COLO829 (cell line): ENCODE measurements at regions not wholly inside any gene's neighbourhood (a gene's known extent, or its start where the extent isn't known, plus 50 kb on each side); places are given as distances from the start of the nearest gene placed in this dataset.
"Not testable (repeated sequence)": the region's sequence is repeated elsewhere in the genome, so short reads cannot be mapped to it uniquely, and the experiment has no call there.

Experiments used
- DNase-seq: peaks from one replicate; pipeline ENCODE4 v3.0.0; 2012; ENCODE audit warnings: low spot score

DNA sequence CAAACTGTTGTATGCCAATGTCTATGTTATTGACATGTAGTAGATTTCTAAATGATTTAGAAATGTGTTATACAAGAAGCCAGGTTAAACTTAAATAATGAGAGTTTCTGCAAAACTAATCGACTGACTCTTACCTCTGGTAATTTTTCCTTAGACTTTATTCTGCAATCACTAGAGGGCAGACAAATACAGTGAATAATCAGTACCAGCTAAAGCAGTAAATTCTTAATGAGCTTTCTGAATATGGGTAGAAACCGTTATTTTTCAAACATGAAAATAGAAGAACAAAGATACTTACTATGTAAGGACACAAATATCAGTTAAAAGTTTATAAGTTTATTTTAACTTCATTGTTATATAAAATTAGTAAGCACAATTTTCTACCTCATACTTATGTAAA lies 97.9 kb upstream of the RGS1 start:
- DNase-seq, result peak; percentile 72

DNA sequence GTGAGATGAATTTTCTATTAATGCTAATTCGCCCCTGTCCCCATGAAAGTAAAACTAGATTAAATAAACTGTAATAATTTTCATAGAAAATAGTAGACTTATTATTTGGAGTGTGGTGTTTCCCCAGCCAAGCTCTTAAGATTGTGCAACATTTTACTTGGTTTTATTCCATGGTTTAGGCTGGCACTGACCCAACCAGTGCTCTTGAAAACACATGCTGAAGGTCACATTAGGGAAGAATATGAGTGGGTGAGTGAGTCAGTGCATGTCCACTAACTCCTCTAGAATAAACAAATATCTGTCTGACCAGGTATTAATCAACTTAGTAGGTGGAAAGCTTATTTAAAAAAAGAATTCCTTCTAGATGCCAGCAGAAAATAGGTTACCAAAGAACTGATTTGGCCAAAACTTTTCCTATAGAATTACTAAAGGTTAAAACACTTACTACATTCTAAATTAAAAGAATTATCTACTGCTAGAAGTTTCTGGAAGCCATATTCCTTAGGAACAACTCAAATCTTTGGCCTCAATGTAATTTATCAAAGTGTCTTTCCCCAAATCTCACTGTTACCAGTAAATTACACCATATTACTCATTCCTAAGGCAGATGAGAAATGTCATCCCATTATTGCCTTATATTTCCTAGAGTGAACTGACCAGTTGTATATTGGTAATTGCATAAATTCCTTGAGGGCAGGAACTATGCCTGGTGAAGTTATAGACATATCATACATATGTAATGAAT lies 89.7 kb upstream of the RGS1 start:
- peak; percentile 57 for DNase-seq

DNA sequence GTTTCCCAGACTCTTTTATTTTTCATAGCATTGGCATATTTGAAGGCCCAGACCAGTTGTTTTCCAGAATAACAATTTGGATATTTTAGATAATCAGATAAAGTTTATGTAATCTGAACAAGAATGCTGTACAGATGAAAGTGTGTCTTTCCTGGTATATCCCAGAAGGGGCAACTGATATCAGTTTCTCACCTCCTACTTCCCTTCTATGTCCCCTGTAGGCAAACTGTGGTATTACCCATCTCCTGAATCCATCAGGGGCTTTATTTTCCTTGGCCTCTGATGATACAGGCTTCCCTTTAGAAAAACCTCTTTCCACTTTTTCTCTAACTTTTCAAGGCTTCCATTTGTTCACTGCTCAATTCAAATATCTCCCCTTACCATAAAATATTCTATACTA lies 87.5 kb upstream of the RGS1 start:
- DNase-seq, result no peak

GRCh38 chr1:192489047-192489446 lies 86.5 kb upstream of the RGS1 start:
- DNase-seq, result no peak

GRCh38 chr1:192489748-192490147 lies 85.8 kb upstream of the RGS1 start:
- DNase-seq, result peak; percentile 65

DNA sequence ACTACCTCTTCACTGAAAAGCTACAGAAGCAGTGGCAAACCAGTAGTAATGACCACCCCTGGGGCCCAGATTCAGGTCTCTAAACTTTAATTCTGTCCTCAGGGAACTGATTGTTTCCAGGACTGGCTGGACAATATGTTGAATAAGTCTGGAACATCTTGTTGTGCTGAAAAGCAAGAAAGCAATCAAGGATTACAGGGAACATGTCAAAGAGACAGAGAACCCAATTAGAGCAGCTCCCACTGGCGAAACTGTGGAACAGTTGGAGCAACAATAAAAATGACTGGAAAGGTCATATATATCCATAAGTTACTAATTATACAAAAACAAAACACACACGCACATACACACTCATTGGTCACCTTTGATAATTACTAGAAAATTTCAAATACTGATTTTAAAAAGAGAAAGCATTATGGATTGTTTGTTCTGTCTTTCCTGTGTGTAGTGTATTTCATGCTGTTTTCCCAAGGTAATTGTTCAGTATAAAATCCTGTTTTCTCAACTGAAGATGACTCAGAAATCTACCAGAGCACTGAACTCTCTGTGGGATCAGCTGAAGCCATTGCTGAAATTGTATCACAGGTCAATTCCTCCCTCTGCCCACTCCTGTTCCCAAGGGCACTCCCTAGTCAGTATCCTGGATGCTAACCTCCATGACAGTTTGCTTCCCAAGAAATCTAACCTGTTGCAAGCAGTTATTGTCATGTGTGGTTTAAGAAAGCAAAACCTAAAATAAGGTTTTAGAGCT lies 83.6 kb upstream of the RGS1 start:
- DNase-seq, result no peak

GRCh38 chr1:192493584-192493983 lies 82.0 kb upstream of the RGS1 start:
- DNase-seq, result no peak

GRCh38 chr1:192496369-192497056 lies 79.1 kb upstream of the RGS1 start:
- no peak for DNase-seq

DNA sequence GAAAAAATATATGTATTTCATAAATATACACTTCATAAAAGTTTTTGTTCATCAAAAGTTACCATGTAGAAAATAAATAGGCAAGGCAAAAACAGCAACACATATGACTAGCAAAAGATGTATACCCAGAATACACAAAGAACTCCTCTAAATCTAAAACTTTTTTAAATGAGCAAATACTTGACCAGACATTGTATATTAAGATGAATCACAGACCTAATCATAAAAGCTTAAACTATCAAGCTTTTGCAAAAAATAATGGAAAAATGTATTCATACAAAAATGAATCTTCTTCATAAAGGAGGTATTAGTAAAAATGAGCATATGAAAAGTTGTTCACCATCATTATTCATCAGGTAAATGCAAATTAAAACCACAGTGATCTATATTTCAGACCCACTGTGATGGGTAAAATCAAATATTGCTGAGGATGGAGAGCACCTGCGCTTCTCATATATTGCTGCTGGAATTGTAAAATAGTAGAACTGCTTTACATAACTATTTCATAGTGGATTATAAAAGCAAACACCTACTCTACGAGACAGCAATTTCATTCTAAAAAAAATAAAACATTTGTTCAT lies 78.3 kb upstream of the RGS1 start:
- no peak for DNase-seq

DNA sequence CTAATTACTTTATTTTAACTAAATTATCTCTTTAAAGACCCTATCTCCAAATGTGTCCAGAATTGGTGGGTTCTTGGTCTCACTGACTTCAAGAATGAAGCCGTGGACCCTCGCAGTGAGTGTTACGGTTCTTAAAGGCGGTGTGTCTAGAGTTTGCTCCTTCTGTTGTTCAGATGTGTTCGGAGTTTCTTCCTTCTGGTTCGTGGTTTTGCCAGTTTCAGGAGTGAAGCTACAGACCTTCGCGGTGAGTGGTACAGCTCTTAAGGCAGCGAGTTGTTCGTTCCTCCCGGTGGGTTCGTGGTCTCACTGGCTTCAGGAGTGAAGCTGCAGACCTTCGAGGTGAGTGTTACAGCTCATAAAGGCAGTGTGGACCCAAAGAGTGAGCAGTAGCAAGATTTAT lies 77.5 kb upstream of the RGS1 start:
- not testable (repeated sequence) for DNase-seq

DNA sequence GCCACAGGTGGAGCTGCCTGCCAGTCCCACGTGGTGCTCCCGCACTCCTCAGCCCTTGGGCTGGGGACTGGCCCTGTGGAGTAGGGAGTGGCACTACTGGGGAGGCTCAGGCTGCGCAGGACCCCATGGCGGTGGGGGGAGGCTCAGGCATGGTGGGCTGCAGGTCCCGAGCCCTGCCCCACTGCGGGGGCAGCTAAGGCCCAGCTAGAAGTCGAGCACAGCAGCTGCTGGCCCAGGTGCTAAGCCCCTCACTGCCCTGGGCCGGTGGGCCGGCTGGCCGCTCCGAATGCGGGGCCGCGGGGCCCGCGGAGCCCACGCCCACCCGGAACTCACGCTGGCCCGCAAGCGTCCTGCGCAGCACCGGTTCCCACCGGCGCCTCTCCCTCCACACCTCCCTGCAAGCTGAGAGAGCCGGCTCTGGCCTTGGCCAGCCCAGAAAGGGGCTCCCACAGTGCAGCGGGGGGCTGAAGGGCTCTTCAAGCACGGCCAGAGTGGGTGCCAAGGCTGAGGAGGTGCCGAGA lies 76.5 kb upstream of the RGS1 start:
- DNase-seq, result not testable (repeated sequence)

DNA sequence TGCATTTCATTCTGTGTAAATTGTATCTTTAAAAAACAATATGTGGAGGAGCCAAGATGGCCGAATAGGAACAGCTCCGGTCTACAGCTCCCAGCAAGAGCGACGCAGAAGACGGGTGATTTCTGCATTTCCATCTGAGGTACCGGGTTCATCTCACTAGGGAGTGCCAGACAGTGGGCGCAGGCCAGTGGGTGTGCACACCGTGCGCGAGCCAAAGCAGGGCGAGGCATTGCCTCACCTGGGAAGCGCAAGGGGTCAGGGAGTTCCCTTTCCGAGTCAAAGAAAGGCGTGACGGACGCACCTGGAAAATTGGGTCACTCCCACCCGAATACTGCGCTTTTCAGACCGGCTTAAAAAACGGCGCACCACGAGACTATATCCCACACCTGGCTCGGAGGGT lies 75.0 kb upstream of the RGS1 start:
- not testable (repeated sequence) for DNase-seq

DNA sequence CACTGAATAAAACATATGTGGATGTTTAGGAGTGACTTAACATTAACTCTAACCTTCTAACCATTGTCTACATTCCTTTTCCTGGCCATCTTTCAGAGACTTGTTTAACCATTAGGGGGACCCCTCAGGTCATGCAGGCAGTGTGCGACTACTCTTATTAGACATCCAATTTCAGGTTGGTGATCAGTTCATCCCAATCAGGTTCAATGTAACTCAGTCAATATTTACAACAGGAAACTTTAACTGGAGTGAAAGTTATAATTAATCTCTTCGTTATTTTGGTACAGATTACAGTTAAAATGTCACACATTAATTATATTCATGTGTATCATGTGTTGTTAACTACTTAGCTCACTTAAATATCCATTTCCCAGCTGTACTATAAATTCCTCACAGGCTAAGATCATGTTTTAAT lies 68.8 kb upstream of the RGS1 start:
- DNase-seq, result peak; percentile 51

GRCh38 chr1:192512426-192513162 lies 63.0 kb upstream of the RGS1 start:
- no peak for DNase-seq

DNA sequence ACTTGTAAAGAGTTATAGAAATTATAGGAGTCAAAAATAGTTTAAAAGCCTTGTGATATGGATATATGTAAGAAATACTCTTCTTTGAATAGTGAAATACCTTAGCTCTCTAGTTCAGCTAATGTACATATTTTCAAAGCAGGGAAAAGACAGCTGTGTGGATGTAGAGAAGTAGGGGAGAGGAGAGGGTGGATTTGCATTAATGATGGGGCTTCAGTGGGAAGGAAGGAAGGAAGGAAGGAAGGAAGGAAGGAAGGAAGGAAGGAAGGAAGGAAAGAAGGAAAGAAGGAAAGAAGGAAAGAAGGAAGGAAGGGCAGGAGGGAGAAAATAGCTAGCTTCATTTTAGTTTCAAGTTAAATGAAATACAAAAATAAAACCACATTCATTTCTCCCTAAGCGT lies 62.4 kb upstream of the RGS1 start:
- no peak for DNase-seq

DNA sequence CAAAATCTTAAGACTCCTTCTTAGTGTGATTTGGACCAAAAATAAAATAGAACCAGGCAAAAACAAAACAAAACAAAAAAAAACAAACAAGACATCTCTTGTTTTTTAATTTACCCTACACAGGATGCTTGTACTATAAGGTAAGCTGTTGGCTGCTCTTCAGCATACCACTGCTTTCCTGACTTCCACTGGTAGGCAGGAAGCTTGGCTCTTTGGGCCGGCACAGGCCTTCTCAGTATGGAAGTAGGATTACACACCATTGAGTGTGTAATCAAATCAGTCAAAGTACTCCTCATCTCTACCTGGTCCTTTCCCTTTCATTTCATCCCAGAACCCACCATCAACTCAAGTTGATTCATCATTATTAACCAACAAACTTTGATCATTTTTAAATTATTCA lies 61.9 kb upstream of the RGS1 start:
- no peak for DNase-seq

DNA sequence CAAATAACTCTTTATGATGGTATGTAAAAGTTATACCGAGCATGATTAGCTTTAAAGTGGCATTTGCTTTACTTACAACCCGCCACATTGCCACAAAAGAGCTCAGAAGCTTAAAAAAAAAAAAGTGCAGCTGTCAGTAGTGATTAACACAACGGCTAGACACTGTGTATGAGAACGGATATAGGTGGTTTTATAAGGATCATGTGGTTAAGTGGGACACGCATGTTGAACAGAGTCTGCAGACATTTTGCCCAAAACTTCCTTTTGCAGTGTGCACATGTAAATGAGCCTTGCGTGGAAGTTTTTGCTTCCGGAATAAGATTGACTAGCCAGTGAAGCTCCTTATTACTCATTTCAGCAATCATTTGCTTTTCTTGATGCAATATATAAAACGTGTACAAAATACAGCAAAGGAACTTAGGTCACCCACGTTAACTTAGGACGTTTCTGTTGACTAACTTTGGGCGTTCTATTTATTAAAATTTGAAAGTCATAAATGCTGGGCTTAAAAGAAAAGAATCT lies 58.7 kb upstream of the RGS1 start:
- DNase-seq, result no peak

DNA sequence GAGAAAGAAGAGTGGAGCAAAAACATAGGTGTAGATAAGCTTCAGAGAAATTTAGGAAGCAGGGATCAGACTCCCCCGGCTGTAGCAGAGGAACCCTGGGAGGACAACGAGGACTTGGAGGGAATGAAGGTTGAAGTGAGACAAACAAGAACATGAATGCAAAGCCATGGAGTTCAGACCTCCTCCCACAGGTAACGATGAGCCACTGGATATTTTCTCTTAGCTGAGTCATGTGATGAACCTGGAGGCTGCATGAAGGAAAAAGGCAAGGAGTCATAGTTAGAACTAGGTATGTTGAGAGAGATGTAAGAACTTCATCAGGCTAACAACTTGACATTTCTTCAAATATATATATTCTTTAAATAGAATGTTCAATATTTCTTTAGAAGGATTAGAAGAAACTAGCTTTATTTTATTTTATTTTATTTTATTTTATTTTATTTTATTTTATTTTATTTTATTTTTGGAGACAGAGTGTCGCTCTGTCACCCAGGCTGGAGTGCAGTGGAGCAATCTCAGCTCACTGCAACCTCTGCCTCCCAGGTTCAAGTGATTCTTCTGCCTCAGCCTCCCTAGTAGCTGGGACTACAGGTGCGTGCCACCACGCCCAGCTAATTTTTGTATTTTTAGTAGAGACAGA lies 57.7 kb upstream of the RGS1 start:
- not testable (repeated sequence) for DNase-seq

GRCh38 chr1:192518700-192519099 lies 56.9 kb upstream of the RGS1 start:
- DNase-seq, result no peak

GRCh38 chr1:192521734-192522133 lies 53.8 kb upstream of the RGS1 start:
- no peak for DNase-seq

GRCh38 chr1:192522673-192523072 lies 52.9 kb upstream of the RGS1 start:
- no peak for DNase-seq
